ENCODE measurements at regions not wholly inside any gene's neighbourhood (a gene's known extent, or its start where the extent isn't known, plus 50 kb on each side); places are given as distances from the start of the nearest gene placed in this dataset.

GRCh38 chr13:58083064-58083463 lies 451.5 kb downstream of the PCDH17 start:
- intact Hi-C loops (cut with micrococcal nuclease): no loop called here
- Mint-ChIP-seq H3K9me3 (peaks cover 4% of the 10 kb centered on the region), H3K27ac (no peak overlapping the region), H3K4me1 (ENCODE audit: low read depth) (no peaks in the 10 kb centered on the region), H3K36me3 (ENCODE audit: low read depth) (no peaks in the 10 kb centered on the region), H3K27me3 (ENCODE audit: low read depth) (no peaks in the 10 kb centered on the region), H3K4me3 (ENCODE audit: low read depth) (no peak overlapping the region)
- DNase-seq (ENCODE audit: low spot score): no peak

DNA sequence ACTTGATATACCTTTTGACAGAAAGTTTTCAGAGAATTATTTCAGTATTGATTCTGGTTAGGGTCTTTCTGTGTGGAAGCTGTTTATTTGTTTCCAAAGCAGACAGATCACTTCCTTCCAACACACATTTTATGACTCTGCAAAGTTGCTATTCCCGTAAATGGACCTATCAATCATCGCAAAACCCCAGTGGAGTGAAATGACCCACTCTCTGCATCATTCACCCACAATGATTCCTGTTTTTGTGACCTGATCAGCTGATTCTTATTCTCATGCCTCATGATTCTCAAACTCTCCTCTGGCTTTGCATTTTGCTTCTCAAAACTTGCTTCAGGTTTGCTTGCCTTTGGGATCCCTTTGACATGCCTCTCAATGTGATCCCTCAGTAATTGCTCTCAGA lies 453.7 kb downstream of the PCDH17 start:
- Mint-ChIP-seq H3K27me3 (ENCODE audit: low read depth) (no peaks in the 10 kb centered on the region), H3K9me3 (no peaks in the 10 kb centered on the region), H3K4me3 (ENCODE audit: low read depth) (no peak overlapping the region), H3K27ac (no peak overlapping the region), H3K4me1 (ENCODE audit: low read depth) (no peaks in the 10 kb centered on the region), H3K36me3 (ENCODE audit: low read depth) (no peaks in the 10 kb centered on the region)
- no peak for DNase-seq (ENCODE audit: low spot score)
- intact Hi-C loops (cut with micrococcal nuclease): no loop called here

GRCh38 chr13:58085819-58086218 lies 454.3 kb downstream of the PCDH17 start:
- no peaks in the 10 kb centered on the region for H3K9me3 Mint-ChIP-seq
- H3K27me3 Mint-ChIP-seq (ENCODE audit: low read depth): no peaks in the 10 kb centered on the region
- H3K36me3 Mint-ChIP-seq (ENCODE audit: low read depth): no peaks in the 10 kb centered on the region
- no peaks in the 10 kb centered on the region for H3K4me1 Mint-ChIP-seq (ENCODE audit: low read depth)
- no peak for DNase-seq (ENCODE audit: low spot score)
- H3K27ac Mint-ChIP-seq: no peak overlapping the region
- intact Hi-C loops (cut with micrococcal nuclease): no loop called here
- H3K4me3 Mint-ChIP-seq (ENCODE audit: low read depth): no peak overlapping the region

DNA sequence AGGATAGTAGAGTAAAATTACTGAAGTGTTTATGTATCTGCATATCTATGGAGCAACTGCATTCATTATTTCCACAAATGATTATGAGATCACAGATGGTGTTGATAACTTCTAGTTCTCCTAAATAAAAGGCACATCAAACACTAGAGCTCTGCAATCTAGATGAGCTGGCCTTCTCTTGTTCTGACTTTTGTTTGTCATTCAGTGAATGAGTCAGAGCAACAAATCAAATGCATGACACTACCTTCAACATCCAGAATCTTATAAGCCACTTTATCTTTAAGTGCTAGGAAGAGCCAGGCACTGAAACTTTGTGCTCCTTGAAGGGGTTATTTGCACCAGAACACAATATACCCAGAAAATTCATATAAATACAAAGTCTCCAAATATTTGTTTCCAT lies 456.0 kb downstream of the PCDH17 start:
- no peaks in the 10 kb centered on the region for H3K4me1 Mint-ChIP-seq (ENCODE audit: low read depth)
- no peak overlapping the region for H3K27ac Mint-ChIP-seq
- H3K36me3 Mint-ChIP-seq (ENCODE audit: low read depth): no peaks in the 10 kb centered on the region
- no peak overlapping the region for H3K4me3 Mint-ChIP-seq (ENCODE audit: low read depth)
- H3K27me3 Mint-ChIP-seq (ENCODE audit: low read depth): no peaks in the 10 kb centered on the region
- no peak for DNase-seq (ENCODE audit: low spot score)
- H3K9me3 Mint-ChIP-seq: no peaks in the 10 kb centered on the region
- intact Hi-C loops (cut with micrococcal nuclease): no loop called here

GRCh38 chr13:58093394-58093793 lies 461.9 kb downstream of the PCDH17 start:
- Mint-ChIP-seq H3K27me3 (ENCODE audit: low read depth) (no peaks in the 10 kb centered on the region), H3K27ac (no peak overlapping the region), H3K4me1 (ENCODE audit: low read depth) (no peaks in the 10 kb centered on the region), H3K4me3 (ENCODE audit: low read depth) (no peak overlapping the region), H3K36me3 (ENCODE audit: low read depth) (no peaks in the 10 kb centered on the region), H3K9me3 (peaks cover 6% of the 10 kb centered on the region)
- DNase-seq (ENCODE audit: low spot score): no peak
- intact Hi-C loops (cut with micrococcal nuclease): no loop called here

- H3K4me1 Mint-ChIP-seq (ENCODE audit: low read depth): no peaks in the 10 kb centered on the region
- peaks cover 9% of the 10 kb centered on the region for H3K9me3 Mint-ChIP-seq
- H3K27ac Mint-ChIP-seq: no peak overlapping the region
- H3K4me3 Mint-ChIP-seq (ENCODE audit: low read depth): no peak overlapping the region
- H3K36me3 Mint-ChIP-seq (ENCODE audit: low read depth): no peaks in the 10 kb centered on the region
- DNase-seq (ENCODE audit: low spot score): no peak
- H3K27me3 Mint-ChIP-seq (ENCODE audit: low read depth): no peaks in the 10 kb centered on the region
- intact Hi-C loops (cut with micrococcal nuclease): no loop called here
Observed at GRCh38 chr13:58097831-58098230, 466.3 kb downstream of the PCDH17 start.

- no peaks in the 10 kb centered on the region for H3K36me3 Mint-ChIP-seq (ENCODE audit: low read depth)
- no peaks in the 10 kb centered on the region for H3K27me3 Mint-ChIP-seq (ENCODE audit: low read depth)
- H3K4me3 Mint-ChIP-seq (ENCODE audit: low read depth): no peak overlapping the region
- no peak for DNase-seq (ENCODE audit: low spot score)
- H3K4me1 Mint-ChIP-seq (ENCODE audit: low read depth): no peaks in the 10 kb centered on the region
- H3K9me3 Mint-ChIP-seq: peaks cover 30% of the 10 kb centered on the region
- intact Hi-C loops (cut with micrococcal nuclease): no loop called here
- H3K27ac Mint-ChIP-seq: no peak overlapping the region
Observed at GRCh38 chr13:58119351-58119750, 487.8 kb downstream of the PCDH17 start.

DNA sequence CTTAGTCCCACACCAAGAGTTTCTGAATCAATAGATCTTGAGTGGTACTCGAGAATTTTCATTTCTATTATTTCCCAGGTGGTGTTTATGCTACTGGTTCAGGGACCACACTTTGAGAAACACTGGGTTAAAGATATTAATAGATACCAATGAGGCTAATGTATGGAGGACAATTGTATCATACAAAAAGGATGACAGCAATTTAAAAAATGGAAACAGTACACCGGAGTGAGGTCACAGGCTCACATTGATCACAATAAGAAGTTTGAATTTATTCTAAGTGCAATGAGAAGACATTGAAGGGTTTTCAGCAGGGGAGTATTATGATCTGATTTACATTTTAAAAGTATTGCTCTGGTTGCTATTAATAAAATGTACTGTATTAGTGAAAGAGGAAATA lies 488.3 kb downstream of the PCDH17 start:
- Mint-ChIP-seq H3K36me3 (ENCODE audit: low read depth) (no peaks in the 10 kb centered on the region), H3K9me3 (peaks cover 30% of the 10 kb centered on the region), H3K4me1 (ENCODE audit: low read depth) (no peaks in the 10 kb centered on the region), H3K27ac (no peak overlapping the region), H3K27me3 (ENCODE audit: low read depth) (no peaks in the 10 kb centered on the region), H3K4me3 (ENCODE audit: low read depth) (no peak overlapping the region)
- no peak for DNase-seq (ENCODE audit: low spot score)
- intact Hi-C loops (cut with micrococcal nuclease): no loop called here

DNA sequence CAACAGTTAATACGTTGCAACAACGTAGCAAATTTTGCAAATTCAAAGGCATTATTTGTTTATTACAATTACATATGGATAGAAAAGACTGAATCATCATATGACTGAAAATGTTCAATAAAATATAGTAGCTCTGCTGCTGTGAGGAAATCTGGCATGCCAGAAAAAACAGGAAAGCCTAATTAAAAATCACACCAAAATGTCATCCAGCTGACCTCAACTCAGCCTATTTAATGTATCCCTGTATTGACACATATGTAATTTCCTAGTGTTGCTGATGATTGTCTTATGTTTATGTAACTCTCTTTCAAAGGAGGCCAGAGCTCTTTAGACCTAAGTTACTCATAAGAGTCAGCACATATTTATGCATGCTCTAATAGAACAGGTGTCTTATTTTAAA lies 495.0 kb downstream of the PCDH17 start:
- intact Hi-C loops (cut with micrococcal nuclease): no loop called here
- DNase-seq (ENCODE audit: low spot score): no peak
- H3K4me1 Mint-ChIP-seq (ENCODE audit: low read depth): no peaks in the 10 kb centered on the region

DNA sequence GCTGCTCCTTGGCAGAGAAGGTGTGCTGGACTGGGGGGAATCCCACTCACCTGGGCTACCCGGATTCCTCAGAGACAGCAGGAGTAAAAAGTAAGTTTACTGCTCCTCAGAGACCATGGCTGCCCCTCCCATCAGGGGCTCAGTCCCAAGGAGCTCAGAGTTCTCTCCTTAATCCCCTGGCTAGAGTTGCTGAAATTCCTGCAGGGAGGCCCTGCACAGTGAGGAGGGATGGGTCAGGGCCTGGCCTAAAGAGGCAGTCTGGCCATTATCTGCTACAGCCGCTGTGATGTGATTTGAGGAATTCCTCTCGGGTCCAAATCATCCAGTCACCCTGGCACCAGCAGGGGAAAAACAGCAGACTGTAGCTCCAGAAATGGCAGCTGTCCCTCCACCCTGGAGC lies 502.5 kb downstream of the PCDH17 start:
- no peak overlapping the region for H3K4me3 Mint-ChIP-seq (ENCODE audit: low read depth)
- peaks cover 46% of the 10 kb centered on the region for H3K9me3 Mint-ChIP-seq
- no peaks in the 10 kb centered on the region for H3K4me1 Mint-ChIP-seq (ENCODE audit: low read depth)
- no peaks in the 10 kb centered on the region for H3K36me3 Mint-ChIP-seq (ENCODE audit: low read depth)
- DNase-seq (ENCODE audit: low spot score): no peak
- intact Hi-C loops (cut with micrococcal nuclease): no loop called here
- H3K27ac Mint-ChIP-seq: no peak overlapping the region
- no peaks in the 10 kb centered on the region for H3K27me3 Mint-ChIP-seq (ENCODE audit: low read depth)

More for the DNA sequence above, 495.0 kb downstream of the PCDH17 start:
- H3K36me3 Mint-ChIP-seq (ENCODE audit: low read depth): no peaks in the 10 kb centered on the region
- H3K27ac Mint-ChIP-seq: no peak overlapping the region
- H3K9me3 Mint-ChIP-seq: peaks cover 45% of the 10 kb centered on the region
- H3K27me3 Mint-ChIP-seq (ENCODE audit: low read depth): no peaks in the 10 kb centered on the region
- no peak overlapping the region for H3K4me3 Mint-ChIP-seq (ENCODE audit: low read depth)

GRCh38 chr13:58134525-58134924 lies 503.0 kb downstream of the PCDH17 start:
- Mint-ChIP-seq H3K4me1 (ENCODE audit: low read depth) (no peaks in the 10 kb centered on the region), H3K4me3 (ENCODE audit: low read depth) (no peak overlapping the region), H3K27me3 (ENCODE audit: low read depth) (no peaks in the 10 kb centered on the region), H3K27ac (no peak overlapping the region), H3K9me3 (peaks cover 48% of the 10 kb centered on the region), H3K36me3 (ENCODE audit: low read depth) (no peaks in the 10 kb centered on the region)
- intact Hi-C loops (cut with micrococcal nuclease): no loop called here
- no peak for DNase-seq (ENCODE audit: low spot score)

DNA sequence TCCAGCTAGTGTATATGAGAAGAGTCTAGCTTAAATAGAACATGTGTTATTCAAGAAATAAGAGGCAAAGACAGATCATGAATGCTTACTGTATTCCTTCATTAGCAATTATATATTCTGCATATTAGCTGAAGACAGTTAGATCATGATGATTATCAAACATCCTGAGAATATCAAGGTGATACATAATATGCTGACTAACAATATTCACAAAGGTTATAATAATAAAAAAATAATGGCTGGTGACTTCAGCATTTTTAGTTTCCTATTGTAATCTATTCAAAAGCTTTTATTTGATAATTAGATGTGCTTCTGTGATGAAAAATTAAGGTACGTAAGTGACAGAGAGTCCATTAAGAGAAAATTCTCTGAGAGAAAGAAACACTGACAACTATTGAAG lies 511.4 kb downstream of the PCDH17 start:
- intact Hi-C loops (cut with micrococcal nuclease): no loop called here
- peaks cover 59% of the 10 kb centered on the region for H3K9me3 Mint-ChIP-seq
- no peak for DNase-seq (ENCODE audit: low spot score)
- no peak overlapping the region for H3K4me3 Mint-ChIP-seq (ENCODE audit: low read depth)
- no peaks in the 10 kb centered on the region for H3K27me3 Mint-ChIP-seq (ENCODE audit: low read depth)
- H3K4me1 Mint-ChIP-seq (ENCODE audit: low read depth): no peaks in the 10 kb centered on the region
- no peaks in the 10 kb centered on the region for H3K36me3 Mint-ChIP-seq (ENCODE audit: low read depth)
- no peak overlapping the region for H3K27ac Mint-ChIP-seq

GRCh38 chr13:58144616-58145015 lies 513.1 kb downstream of the PCDH17 start:
- intact Hi-C loops (cut with micrococcal nuclease): no loop called here
- H3K36me3 Mint-ChIP-seq (ENCODE audit: low read depth): no peaks in the 10 kb centered on the region
- H3K27me3 Mint-ChIP-seq (ENCODE audit: low read depth): no peaks in the 10 kb centered on the region
- H3K9me3 Mint-ChIP-seq: peaks cover 49% of the 10 kb centered on the region
- no peak overlapping the region for H3K4me3 Mint-ChIP-seq (ENCODE audit: low read depth)
- H3K4me1 Mint-ChIP-seq (ENCODE audit: low read depth): no peaks in the 10 kb centered on the region
- H3K27ac Mint-ChIP-seq: no peak overlapping the region
- no peak for DNase-seq (ENCODE audit: low spot score)

DNA sequence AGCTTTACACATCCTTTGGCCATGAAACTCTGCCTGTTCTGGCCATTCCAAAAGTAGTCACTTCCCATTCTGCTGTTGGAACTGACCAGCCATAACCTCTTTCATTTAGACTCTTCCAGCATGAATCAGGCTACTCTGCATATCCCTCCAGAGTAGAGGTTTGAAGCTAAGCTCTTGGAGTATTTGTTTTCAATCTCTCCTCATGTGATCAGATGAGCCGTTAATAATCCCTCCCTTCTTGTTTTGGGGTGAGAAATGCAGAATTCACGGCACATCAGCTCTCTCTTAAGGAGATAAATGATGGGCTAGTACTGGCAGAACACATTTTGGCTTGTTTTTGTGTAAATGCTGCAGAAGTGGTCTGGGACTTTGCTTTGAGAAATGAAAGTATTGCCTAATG lies 519.9 kb downstream of the PCDH17 start:
- Mint-ChIP-seq H3K4me3 (ENCODE audit: low read depth) (no peak overlapping the region), H3K36me3 (ENCODE audit: low read depth) (no peaks in the 10 kb centered on the region), H3K27me3 (ENCODE audit: low read depth) (no peaks in the 10 kb centered on the region), H3K27ac (no peak overlapping the region), H3K4me1 (ENCODE audit: low read depth) (no peaks in the 10 kb centered on the region), H3K9me3 (peaks cover 20% of the 10 kb centered on the region)
- intact Hi-C loops (cut with micrococcal nuclease): no loop called here
- no peak for DNase-seq (ENCODE audit: low spot score)

Data from activated T-helper 2 cell treated with anti-CD3 and anti-CD28 coated beads, Interferon-gamma antibody, Interleukin-2, Interleukin-4, amounts not matched to agents 10 μg/mL and 5 μg/mL and 100 μg/mL, durations not matched to agents 14 hours and 24 hours and 36 hours (primary cell).